GM20431 (cell line): ENCODE measurements at regions not wholly inside any gene's neighbourhood (a gene's known extent, or its start where the extent isn't known, plus 50 kb on each side); places are given as distances from the start of the nearest gene placed in this dataset.

Experiments
- in situ Hi-C: fragments of 300-500 bp; cut with MseI, MboI; formaldehyde crosslinking; loops from one replicate; pipeline ENCODE4 v1.15.0; 2020; ENCODE audit warnings: low sequenced_read_pairs; ENCODE audit not compliant: unreplicated experiment

- in situ Hi-C loops, result no loop called here
These were observed 57.1 kb upstream of the WSB1 start for GRCh38 chr17:27236717-27237315.

GRCh38 chr17:27237890-27238289 lies 56.0 kb upstream of the WSB1 start:
- in situ Hi-C loops, result no loop called here

GRCh38 chr17:27239046-27239445 lies 54.9 kb upstream of the WSB1 start:
- in situ Hi-C loops, result no loop called here

GRCh38 chr17:27239584-27239983 lies 54.3 kb upstream of the WSB1 start:
- in situ Hi-C loops, result no loop called here

- in situ Hi-C loops, result loop anchor here (10.0 kb wide), 2 partner anchors 95 to 365 kb away; no protein-coding TSS in a partner anchor
These were observed 53.7 kb upstream of the WSB1 start for GRCh38 chr17:27240086-27240801.

GRCh38 chr17:27240802-27241155 lies 53.1 kb upstream of the WSB1 start:
- in situ Hi-C loops, result loop anchor here (10.0 kb wide), 2 partner anchors 94 to 364 kb away; no protein-coding TSS in a partner anchor

- in situ Hi-C loops, result loop anchor here (10.0 kb wide), 2 partner anchors 93 to 363 kb away; no protein-coding TSS in a partner anchor
These were observed 52.5 kb upstream of the WSB1 start for GRCh38 chr17:27241346-27241946.

- in situ Hi-C loops, result loop anchor here (10.0 kb wide), 2 partner anchors 92 to 362 kb away; no protein-coding TSS in a partner anchor
These were observed 51.0 kb upstream of the WSB1 start for GRCh38 chr17:27242951-27243350.

GRCh38 chr17:27244011-27244410 lies 49.9 kb upstream of the WSB1 start:
- in situ Hi-C loops, result loop anchor here (10.0 kb wide), 2 partner anchors 91 to 361 kb away; no protein-coding TSS in a partner anchor
